Nephron progenitor cell (in vitro differentiated cells): ENCODE measurements at regions not wholly inside any gene's neighbourhood (a gene's known extent, or its start where the extent isn't known, plus 50 kb on each side); places are given as distances from the start of the nearest gene placed in this dataset.

Source experiments
- DNase-seq: peaks from one replicate; pipeline ENCODE4 v3.0.0; 2021
- H3K27ac Mint-ChIP-seq: 2 replicates; pipeline ENCODE4 v1.8.0; 2021; ENCODE audit warnings: mild to moderate bottlenecking, moderate library complexity, mixed read lengths
- H3K27me3 Mint-ChIP-seq: 2 replicates; pipeline ENCODE4 v1.8.0; 2021; ENCODE audit warnings: mild to moderate bottlenecking, low read depth, mixed read lengths; ENCODE audit not compliant: poor library complexity
- H3K36me3 Mint-ChIP-seq: 2 replicates; pipeline ENCODE4 v1.8.0; 2021; ENCODE audit warnings: low read depth, mixed read lengths
- H3K4me1 Mint-ChIP-seq: 2 replicates; pipeline ENCODE4 v1.8.0; 2021; ENCODE audit warnings: mixed read lengths
- H3K4me3 Mint-ChIP-seq: 2 replicates; pipeline ENCODE4 v1.8.0; 2021; ENCODE audit warnings: mild to moderate bottlenecking, moderate library complexity, mixed read lengths
- H3K9me3 Mint-ChIP-seq: 2 replicates; pipeline ENCODE4 v1.8.0; 2021; ENCODE audit warnings: mild to moderate bottlenecking, moderate library complexity, mixed read lengths
- CTCF ChIP-seq: fragments of 200-600 bp; sonication (generic); IDR thresholded peaks from 2 replicates; pipeline ENCODE4 v1.5.0; 2021; ENCODE audit warnings: antibody characterized with exemption

DNA sequence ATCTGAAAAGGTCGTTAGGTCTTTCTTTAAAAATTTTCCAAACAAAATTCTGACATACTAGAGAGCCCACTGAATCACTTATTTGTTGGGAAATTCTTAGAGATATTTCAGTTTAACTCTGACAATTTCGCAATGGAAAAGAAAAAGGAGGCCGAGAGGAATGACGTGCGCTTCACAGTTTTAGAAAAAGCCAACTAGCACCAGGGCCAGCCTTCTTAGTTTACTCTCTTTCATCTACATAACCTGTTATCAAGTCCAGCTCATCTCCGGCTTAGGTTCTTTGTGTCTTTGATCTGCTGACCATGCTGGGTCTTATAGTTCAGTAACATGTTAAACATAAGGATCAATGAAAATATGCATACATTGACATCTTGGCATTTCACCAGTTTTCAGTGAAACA, 201.7 kb upstream of the TAS2R1 start:
- Mint-ChIP-seq H3K27me3 (peaks cover 15% of the 10 kb centered on the region), H3K27ac (no peak overlapping the region), H3K36me3 (no peaks in the 10 kb centered on the region), H3K4me1 (peaks cover 55% of the 10 kb centered on the region), H3K9me3 (peaks cover 10% of the 10 kb centered on the region), H3K4me3 (no peak overlapping the region)
- DNase-seq = no peak
- TF ChIP-seq CTCF = no peak

- Mint-ChIP-seq H3K4me3 (no peak overlapping the region), H3K9me3 (peaks cover 2% of the 10 kb centered on the region), H3K4me1 (peaks cover 43% of the 10 kb centered on the region), H3K27me3 (peaks cover 12% of the 10 kb centered on the region), H3K36me3 (no peaks in the 10 kb centered on the region), H3K27ac (no peak overlapping the region)
- TF ChIP-seq CTCF = no peak
- no peak for DNase-seq
These were observed 200.0 kb upstream of the TAS2R1 start for GRCh38 chr5:9830184-9830583.

DNA sequence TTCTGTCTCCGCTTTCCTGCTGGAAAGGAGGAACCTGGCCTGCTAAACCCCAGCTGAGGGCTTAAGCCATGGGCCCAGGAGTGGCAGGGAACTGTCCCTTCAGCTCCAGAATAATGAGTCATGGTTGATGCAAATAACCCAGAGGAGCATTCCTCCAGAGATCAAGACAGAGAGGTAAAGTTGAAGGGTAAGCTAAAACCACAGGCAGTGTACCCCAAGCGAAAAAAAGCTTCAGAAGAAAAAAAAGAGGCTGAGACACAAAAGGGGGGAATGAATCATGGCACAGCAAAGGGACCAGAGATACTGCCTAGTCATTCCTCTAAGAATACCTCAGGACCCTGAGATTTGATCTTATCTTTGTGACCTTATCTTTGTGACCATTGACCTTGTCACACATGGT, 199.5 kb upstream of the TAS2R1 start:
- H3K4me3 Mint-ChIP-seq = no peak overlapping the region
- H3K4me1 Mint-ChIP-seq = peaks cover 38% of the 10 kb centered on the region
- no peak for TF ChIP-seq CTCF
- no peak overlapping the region for H3K27ac Mint-ChIP-seq
- H3K9me3 Mint-ChIP-seq = peaks cover 5% of the 10 kb centered on the region
- no peak for DNase-seq
- H3K36me3 Mint-ChIP-seq = no peaks in the 10 kb centered on the region
- peaks cover 7% of the 10 kb centered on the region for H3K27me3 Mint-ChIP-seq

GRCh38 chr5:9820691-9821449, 190.7 kb upstream of the TAS2R1 start:
- Mint-ChIP-seq H3K9me3 (peaks cover 12% of the 10 kb centered on the region), H3K4me1 (peaks cover 40% of the 10 kb centered on the region), H3K27me3 (peaks cover 5% of the 10 kb centered on the region), H3K36me3 (no peaks in the 10 kb centered on the region), H3K27ac (no peak overlapping the region), H3K4me3 (no peak overlapping the region)
- no peak for TF ChIP-seq CTCF
- DNase-seq = no peak

DNA sequence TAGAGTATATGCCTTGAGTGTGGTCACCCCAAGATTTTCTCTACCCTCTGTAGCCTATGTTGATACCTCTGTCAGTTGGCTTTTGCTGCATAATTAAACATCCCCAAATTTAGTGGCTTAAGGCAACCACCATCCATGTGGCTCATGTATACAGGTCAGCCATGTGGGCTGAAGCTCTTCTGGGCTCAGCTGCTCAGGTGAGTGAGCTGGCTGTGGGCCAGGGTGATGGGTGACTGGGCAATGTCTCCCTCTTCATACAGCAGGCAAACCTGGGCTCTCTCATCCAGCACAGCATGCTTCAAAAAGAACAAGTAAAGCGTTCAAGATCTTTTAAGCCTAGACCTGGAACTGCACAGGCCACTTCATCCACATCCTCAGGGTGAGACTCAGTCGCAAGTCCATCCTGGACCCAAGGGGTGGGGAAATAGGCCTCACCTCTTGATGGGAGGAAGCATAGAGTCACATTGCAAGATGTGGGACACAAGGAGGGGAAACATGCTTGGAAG, 188.2 kb upstream of the TAS2R1 start:
- H3K27me3 Mint-ChIP-seq = peaks cover 5% of the 10 kb centered on the region
- no peaks in the 10 kb centered on the region for H3K9me3 Mint-ChIP-seq
- DNase-seq = no peak
- H3K27ac Mint-ChIP-seq = peak overlapping the region; percentile 93
- H3K4me1 Mint-ChIP-seq = peaks cover 45% of the 10 kb centered on the region
- H3K36me3 Mint-ChIP-seq = no peaks in the 10 kb centered on the region
- TF ChIP-seq CTCF = no peak
- no peak overlapping the region for H3K4me3 Mint-ChIP-seq

GRCh38 chr5:9817819-9818218, 187.7 kb upstream of the TAS2R1 start:
- no peaks in the 10 kb centered on the region for H3K36me3 Mint-ChIP-seq
- H3K27ac Mint-ChIP-seq = peak overlapping the region; percentile 27
- H3K27me3 Mint-ChIP-seq = peaks cover 5% of the 10 kb centered on the region
- no peaks in the 10 kb centered on the region for H3K9me3 Mint-ChIP-seq
- no peak overlapping the region for H3K4me3 Mint-ChIP-seq
- TF ChIP-seq CTCF = no peak
- peaks cover 45% of the 10 kb centered on the region for H3K4me1 Mint-ChIP-seq
- no peak for DNase-seq
